ENCODE measurements at regions not wholly inside any gene's neighbourhood (a gene's known extent, or its start where the extent isn't known, plus 50 kb on each side); places are given as distances from the start of the nearest gene placed in this dataset.
"Not testable (repeated sequence)": the region's sequence is repeated elsewhere in the genome, so short reads cannot be mapped to it uniquely, and the experiment has no call there.

- no peaks in the 10 kb centered on the region for H4K20me1 ChIP-seq (ENCODE audit: control insufficient read depth, extremely low read depth, insufficient read depth, low read length)
Measured at GRCh38 chr10:23505797-23506465, 67.1 kb downstream of the OTUD1 start.

GRCh38 chr10:23512355-23513058, 73.6 kb downstream of the OTUD1 start:
- no peak for TF ChIP-seq EZH2 (IDR thresholded peaks at IDR 0.05; ENCODE audit: low read length, missing control alignments)
- no peak for TF ChIP-seq CTCF (conservative IDR thresholded peaks at IDR 0.05 in 1 of 2, IDR thresholded peaks at IDR 0.05 in 1 of 2; ENCODE audit: low read depth in 1 of 2, low read length in 2 of 2)
- Histone ChIP-seq H3K36me3 (ENCODE audit: control insufficient read depth, insufficient read depth, low read length) (no peaks in the 10 kb centered on the region), H3K9me3 (ENCODE audit: control insufficient read depth, insufficient read depth, low read depth, low read length) (no peaks in the 10 kb centered on the region), H3K79me2 (ENCODE audit: control insufficient read depth, insufficient read depth, low read length) (no peaks in the 10 kb centered on the region), H3K27me3 (ENCODE audit: control insufficient read depth, insufficient read depth, low read length) (no peaks in the 10 kb centered on the region), H3K4me1 (ENCODE audit: control insufficient read depth, extremely low read depth, insufficient read depth, low read length) (no peaks in the 10 kb centered on the region), H2AFZ (ENCODE audit: low read length) (no peak overlapping the region), H3K4me3 (replicated peaks in 1 of 4; ENCODE audit: control extremely low read depth in 1 of 4, insufficient read depth in 1 of 4, low read depth in 3 of 4, low read length in 4 of 4) (no peak overlapping the region), H4K20me1 (ENCODE audit: control insufficient read depth, extremely low read depth, insufficient read depth, low read length) (no peaks in the 10 kb centered on the region), H3K27ac (ENCODE audit: insufficient read depth, low read length) (no peak overlapping the region), H3K9ac (ENCODE audit: insufficient read depth, low read length) (no peak overlapping the region), H3K4me2 (ENCODE audit: extremely low read depth, insufficient read depth, low read length) (no peak overlapping the region)
- DNase-seq (ENCODE audit: low read depth in 2 of 2): peak; percentile 2 to 94

More at GRCh38 chr10:23505797-23506465, 67.1 kb downstream of the OTUD1 start:
- TF ChIP-seq CTCF (conservative IDR thresholded peaks at IDR 0.05 in 1 of 2, IDR thresholded peaks at IDR 0.05 in 1 of 2; ENCODE audit: low read depth in 1 of 2, low read length in 2 of 2) (no peak), EZH2 (IDR thresholded peaks at IDR 0.05; ENCODE audit: low read length, missing control alignments) (no peak)
- H3K27ac ChIP-seq (ENCODE audit: insufficient read depth, low read length): no peak overlapping the region
- no peak overlapping the region for H3K9ac ChIP-seq (ENCODE audit: insufficient read depth, low read length)
- H3K4me2 ChIP-seq (ENCODE audit: extremely low read depth, insufficient read depth, low read length): no peak overlapping the region
- H3K4me1 ChIP-seq (ENCODE audit: control insufficient read depth, extremely low read depth, insufficient read depth, low read length): no peaks in the 10 kb centered on the region
- no peak for DNase-seq (ENCODE audit: low read depth in 2 of 2)
- H2AFZ ChIP-seq (ENCODE audit: low read length): no peak overlapping the region
- H3K36me3 ChIP-seq (ENCODE audit: control insufficient read depth, insufficient read depth, low read length): no peaks in the 10 kb centered on the region
- no peak overlapping the region for H3K4me3 ChIP-seq (replicated peaks in 1 of 4; ENCODE audit: control extremely low read depth in 1 of 4, insufficient read depth in 1 of 4, low read depth in 3 of 4, low read length in 4 of 4)
- no peaks in the 10 kb centered on the region for H3K27me3 ChIP-seq (ENCODE audit: control insufficient read depth, insufficient read depth, low read length)
- H3K79me2 ChIP-seq (ENCODE audit: control insufficient read depth, insufficient read depth, low read length): no peaks in the 10 kb centered on the region
- H3K9me3 ChIP-seq (ENCODE audit: control insufficient read depth, insufficient read depth, low read depth, low read length): no peaks in the 10 kb centered on the region

GRCh38 chr10:23513621-23514020, 74.7 kb downstream of the OTUD1 start:
- H3K27me3 ChIP-seq (ENCODE audit: control insufficient read depth, insufficient read depth, low read length); H3K9me3 ChIP-seq (ENCODE audit: control insufficient read depth, insufficient read depth, low read depth, low read length); H2AFZ ChIP-seq (ENCODE audit: low read length); H3K9ac ChIP-seq (ENCODE audit: insufficient read depth, low read length); H4K20me1 ChIP-seq (ENCODE audit: control insufficient read depth, extremely low read depth, insufficient read depth, low read length); H3K27ac ChIP-seq (ENCODE audit: insufficient read depth, low read length); H3K79me2 ChIP-seq (ENCODE audit: control insufficient read depth, insufficient read depth, low read length); H3K36me3 ChIP-seq (ENCODE audit: control insufficient read depth, insufficient read depth, low read length); H3K4me2 ChIP-seq (ENCODE audit: extremely low read depth, insufficient read depth, low read length); DNase-seq (ENCODE audit: low read depth in 2 of 2); H3K4me3 ChIP-seq (replicated peaks in 1 of 4; ENCODE audit: control extremely low read depth in 1 of 4, insufficient read depth in 1 of 4, low read depth in 3 of 4, low read length in 4 of 4); H3K4me1 ChIP-seq (ENCODE audit: control insufficient read depth, extremely low read depth, insufficient read depth, low read length): not testable (repeated sequence)
